Ascending aorta (tissue), 2 donors: ENCODE measurements at regions not wholly inside any gene's neighbourhood (a gene's known extent, or its start where the extent isn't known, plus 50 kb on each side); places are given as distances from the start of the nearest gene placed in this dataset.

Experiments
- DNase-seq, 2 donors: peaks; one replicate each; pipeline ENCODE4 v3.0.0-alpha.2; 2019; ENCODE audit warnings: low spot score in 2 of 2
- H3K27ac ChIP-seq, 2 donors: fragments of 200-600 bp; sonication (generic); one replicate each; pipeline ENCODE4 v1.5.1; 2016 to 2017; ENCODE audit warnings: mild to moderate bottlenecking in 1 of 2
- H3K27me3 ChIP-seq: fragments of 200-600 bp; sonication (generic); one replicate; pipeline ENCODE4 v1.5.1; 2017
- H3K36me3 ChIP-seq, 2 donors: fragments of 200-600 bp; sonication (generic); one replicate each; pipeline ENCODE4 v1.5.1; 2016
- H3K4me1 ChIP-seq, 2 donors: fragments of 200-600 bp; sonication (generic); one replicate each; pipeline ENCODE4 v1.5.1; 2016 to 2017; ENCODE audit warnings: mild to moderate bottlenecking in 1 of 2
- H3K4me3 ChIP-seq, 2 donors: fragments of 200-600 bp; sonication (generic); one replicate each; pipeline ENCODE4 v1.5.1; 2016 to 2017; ENCODE audit warnings: mild to moderate bottlenecking in 1 of 2
- H3K9me3 ChIP-seq, 2 donors: fragments of 200-600 bp; sonication (generic); one replicate each; pipeline ENCODE4 v1.5.1; 2016
- CTCF ChIP-seq, 3 experiments: fragments of 200-600 bp in 2 of 3; fragments of 450-650 bp in 1 of 3; sonication (generic) in 2 of 3; IDR thresholded peaks; one replicate each; pipeline ENCODE4 v1.5.1; 2016 to 2019; ENCODE audit warnings: antibody characterized with exemption in 3 of 3, mild to moderate bottlenecking in 1 of 3, moderate library complexity in 1 of 3
- intact Hi-C: fragments of 100-400 bp; cut with DNase I; formaldehyde crosslinking; loops from one replicate; pipeline ENCODE4 v1.15.1; 2023

DNA sequence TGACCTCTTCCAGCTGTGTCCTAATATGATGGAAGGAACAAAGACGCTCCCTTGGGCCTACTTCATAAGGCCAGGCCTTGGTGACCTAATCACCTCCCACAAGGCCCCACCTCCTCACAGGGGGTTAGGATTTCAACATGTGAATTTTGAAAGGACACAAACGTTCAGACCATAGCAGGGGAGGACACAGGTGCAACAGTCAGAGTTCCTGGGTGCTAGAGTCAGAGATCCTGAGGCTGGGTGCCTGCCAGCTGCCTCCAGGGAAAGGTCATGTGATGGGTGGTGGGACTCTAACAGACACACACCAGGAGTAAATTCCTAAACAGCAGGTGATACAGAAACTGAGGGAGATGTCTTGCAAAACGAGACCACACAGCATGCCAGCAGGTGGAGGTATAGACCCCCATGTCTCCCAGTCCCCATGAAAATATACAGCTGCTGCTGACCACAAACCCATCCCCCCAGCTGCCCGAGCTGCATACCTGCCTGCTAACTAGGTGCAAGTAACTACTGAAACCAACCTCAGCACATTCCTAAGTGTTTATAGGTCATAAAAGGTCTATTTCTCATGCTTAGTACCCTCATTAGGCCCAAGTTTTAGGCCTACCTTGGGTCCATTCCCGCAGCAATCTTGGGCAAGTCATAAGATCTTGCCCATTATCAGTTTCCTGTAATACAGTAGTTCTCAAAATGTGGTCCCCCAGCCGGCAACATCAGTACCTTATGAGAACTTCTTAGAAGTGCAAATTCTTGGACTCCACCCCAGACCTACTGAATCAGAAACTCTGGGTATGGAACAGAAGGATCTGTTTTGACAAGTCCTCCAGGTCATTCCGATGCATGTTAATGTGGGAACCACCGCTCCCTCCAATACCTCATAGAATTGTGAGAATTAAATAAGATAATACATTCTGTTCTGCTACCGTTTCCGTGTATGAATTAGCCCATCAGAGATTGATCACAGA, 245.3 kb downstream of the ENC1 start:
- H3K27ac ChIP-seq = no peak overlapping the region
- H3K9me3 ChIP-seq = no peaks in the 10 kb centered on the region
- no peaks in the 10 kb centered on the region for H3K27me3 ChIP-seq
- no peaks in the 10 kb centered on the region for H3K4me1 ChIP-seq
- no peak overlapping the region for H3K4me3 ChIP-seq
- TF ChIP-seq CTCF (IDR thresholded peaks at IDR 0.05) = no peak
- no peaks in the 10 kb centered on the region for H3K36me3 ChIP-seq
- intact Hi-C loops = no loop called here
- no peak for DNase-seq

GRCh38 chr5:74394528-74394915, 246.0 kb downstream of the ENC1 start:
- intact Hi-C loops = no loop called here
- DNase-seq = no peak
- no peak overlapping the region for H3K27ac ChIP-seq
- TF ChIP-seq CTCF (IDR thresholded peaks at IDR 0.05) = no peak
- H3K27me3 ChIP-seq = no peaks in the 10 kb centered on the region
- H3K36me3 ChIP-seq = no peaks in the 10 kb centered on the region
- no peak overlapping the region for H3K4me3 ChIP-seq
- no peaks in the 10 kb centered on the region for H3K9me3 ChIP-seq
- no peaks in the 10 kb centered on the region for H3K4me1 ChIP-seq

- TF ChIP-seq CTCF (IDR thresholded peaks at IDR 0.05) = no peak
- H3K4me1 ChIP-seq = no peaks in the 10 kb centered on the region
- H3K36me3 ChIP-seq = no peaks in the 10 kb centered on the region
- intact Hi-C loops = no loop called here
- no peak overlapping the region for H3K27ac ChIP-seq
- no peaks in the 10 kb centered on the region for H3K9me3 ChIP-seq
- no peaks in the 10 kb centered on the region for H3K27me3 ChIP-seq
- H3K4me3 ChIP-seq = no peak overlapping the region
- DNase-seq = no peak
Measured at GRCh38 chr5:74393943-74394342, 246.6 kb downstream of the ENC1 start.

DNA sequence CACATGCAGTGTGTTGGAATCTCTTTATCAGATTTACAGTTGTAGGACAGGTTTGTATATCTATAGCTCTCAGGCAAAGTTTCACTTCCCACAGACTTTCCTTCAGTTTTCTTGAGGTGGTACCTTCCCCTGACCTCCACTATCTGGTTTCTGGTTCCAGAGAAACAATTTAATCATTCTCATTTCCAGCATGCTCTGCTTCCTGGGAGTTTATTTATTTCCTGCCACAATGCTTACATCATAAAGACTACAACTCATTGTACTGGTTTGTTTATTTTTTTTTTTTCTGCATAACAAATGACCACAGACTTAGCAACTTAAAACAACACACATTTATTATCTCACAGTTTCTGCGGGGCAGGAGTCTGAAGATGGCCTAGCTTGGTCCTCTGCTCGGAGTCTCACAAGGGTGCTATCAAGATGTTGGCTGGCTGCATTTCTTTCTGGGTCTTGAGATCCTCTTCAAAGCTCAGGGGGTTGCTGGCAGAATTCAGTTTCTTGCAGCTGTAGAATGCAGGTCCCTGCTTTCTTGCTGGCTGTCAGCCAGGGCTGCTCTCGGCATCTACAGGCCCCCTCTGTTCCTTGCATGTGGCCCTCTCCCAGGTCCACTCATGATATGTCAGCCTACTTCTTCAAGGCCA, 247.7 kb downstream of the ENC1 start:
- no peak for TF ChIP-seq CTCF (IDR thresholded peaks at IDR 0.05)
- DNase-seq = no peak
- H3K9me3 ChIP-seq = no peaks in the 10 kb centered on the region
- no peaks in the 10 kb centered on the region for H3K4me1 ChIP-seq
- H3K27me3 ChIP-seq = no peaks in the 10 kb centered on the region
- no peak overlapping the region for H3K4me3 ChIP-seq
- H3K27ac ChIP-seq = no peak overlapping the region
- intact Hi-C loops = no loop called here
- H3K36me3 ChIP-seq = no peaks in the 10 kb centered on the region

- TF ChIP-seq CTCF (IDR thresholded peaks at IDR 0.05) = no peak
- intact Hi-C loops = no loop called here
- Histone ChIP-seq H3K36me3 (no peaks in the 10 kb centered on the region), H3K27ac (no peak overlapping the region), H3K9me3 (no peaks in the 10 kb centered on the region), H3K27me3 (no peaks in the 10 kb centered on the region), H3K4me3 (no peak overlapping the region), H3K4me1 (no peaks in the 10 kb centered on the region)
- DNase-seq = no peak
Measured at GRCh38 chr5:74391410-74391809, 249.1 kb downstream of the ENC1 start.
